ENCODE measurements at regions not wholly inside any gene's neighbourhood (a gene's known extent, or its start where the extent isn't known, plus 50 kb on each side); places are given as distances from the start of the nearest gene placed in this dataset.

DNA sequence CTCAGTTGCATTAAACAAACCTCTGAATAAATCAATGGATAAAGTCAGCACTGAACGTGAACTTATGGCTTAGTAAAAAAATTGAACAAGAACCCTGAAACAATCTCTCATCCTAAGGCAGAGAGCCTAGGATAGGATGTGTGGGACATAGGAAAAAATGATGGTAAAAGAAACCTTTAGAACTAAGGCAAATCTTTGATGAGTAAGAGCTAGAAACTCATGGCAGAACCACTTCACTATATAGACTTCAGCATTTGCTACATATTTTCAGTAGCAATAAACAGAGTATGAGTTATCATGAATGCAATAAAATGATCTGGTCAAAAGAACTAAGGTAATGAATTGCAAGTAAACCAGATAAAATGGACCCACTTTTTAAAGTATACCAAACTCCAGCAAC lies 725.8 kb upstream of the DPPA4 start:
- H3K27me3 ChIP-seq (ENCODE audit: insufficient read depth, low read depth, low read length) = no peaks in the 10 kb centered on the region
- no peaks in the 10 kb centered on the region for H3K9me2 ChIP-seq (ENCODE audit: insufficient read depth, low read length)
- H3K36me3 ChIP-seq (ENCODE audit: insufficient read depth, low read length) = no peaks in the 10 kb centered on the region
- no peaks in the 10 kb centered on the region for H4K20me1 ChIP-seq (ENCODE audit: insufficient read depth)
- no peak overlapping the region for H3K9ac ChIP-seq (ENCODE audit: low read length)
- no peaks in the 10 kb centered on the region for H3K9me3 ChIP-seq (ENCODE audit: low read length)
- no peak overlapping the region for H3K27ac ChIP-seq (ENCODE audit: low read length)
- H3K4me2 ChIP-seq (ENCODE audit: low read length) = no peak overlapping the region
- TF ChIP-seq RAD21 (conservative IDR thresholded peaks at IDR 0.05) (no peak), TAF1 (IDR thresholded peaks at IDR 0.05; ENCODE audit: low read depth) (no peak), POLR2AphosphoS5 (IDR thresholded peaks at IDR 0.05) (no peak), EZH2 (IDR thresholded peaks at IDR 0.05; ENCODE audit: borderline replicate concordance, insufficient read depth, low read length, poor library complexity, severe bottlenecking) (no peak), SMC3 (conservative IDR thresholded peaks at IDR 0.05; ENCODE audit: poor library complexity) (no peak), REST (IDR thresholded peaks at IDR 0.05; ENCODE audit: borderline replicate concordance) (no peak), EP300 (conservative IDR thresholded peaks at IDR 0.05; ENCODE audit: poor library complexity, severe bottlenecking) (no peak), MXI1 (conservative IDR thresholded peaks at IDR 0.05; ENCODE audit: poor library complexity, severe bottlenecking) (no peak), CTCF (IDR thresholded peaks at IDR 0.05; ENCODE audit: poor library complexity, severe bottlenecking) (no peak)
- H3F3A ChIP-seq (ENCODE audit: insufficient read depth, low read length, poor library complexity, severe bottlenecking) = no peaks in the 10 kb centered on the region
- H2AFZ ChIP-seq (ENCODE audit: low read depth, low read length) = no peak overlapping the region
- H3K4me3 ChIP-seq (ENCODE audit: low read length) = no peak overlapping the region
- H3K79me2 ChIP-seq (replicated peaks; ENCODE audit: insufficient read depth, low read length) = no peaks in the 10 kb centered on the region

- TF ChIP-seq CTCF (IDR thresholded peaks at IDR 0.05; ENCODE audit: poor library complexity, severe bottlenecking) (no peak), EZH2 (IDR thresholded peaks at IDR 0.05; ENCODE audit: borderline replicate concordance, insufficient read depth, low read length, poor library complexity, severe bottlenecking) (no peak), RAD21 (conservative IDR thresholded peaks at IDR 0.05) (no peak)
- no peaks in the 10 kb centered on the region for H3K9me3 ChIP-seq (ENCODE audit: low read length)
- no peak overlapping the region for H2AFZ ChIP-seq (ENCODE audit: low read depth, low read length)
Measured at GRCh38 chr3:110066206-110066605, 728.9 kb upstream of the DPPA4 start.

More at GRCh38 chr3:110066206-110066605, 728.9 kb upstream of the DPPA4 start:
- no peaks in the 10 kb centered on the region for H3K36me3 ChIP-seq (ENCODE audit: insufficient read depth, low read length)
- no peak overlapping the region for H3K27ac ChIP-seq (ENCODE audit: low read length)
- no peaks in the 10 kb centered on the region for H3F3A ChIP-seq (ENCODE audit: insufficient read depth, low read length, poor library complexity, severe bottlenecking)
- no peaks in the 10 kb centered on the region for H3K79me2 ChIP-seq (replicated peaks; ENCODE audit: insufficient read depth, low read length)
- no peak overlapping the region for H3K9ac ChIP-seq (ENCODE audit: low read length)
- no peak overlapping the region for H3K4me3 ChIP-seq (ENCODE audit: low read length)
- no peaks in the 10 kb centered on the region for H3K27me3 ChIP-seq (ENCODE audit: insufficient read depth, low read depth, low read length)
- no peaks in the 10 kb centered on the region for H4K20me1 ChIP-seq (ENCODE audit: insufficient read depth)
- no peak overlapping the region for H3K4me2 ChIP-seq (ENCODE audit: low read length)
- H3K9me2 ChIP-seq (ENCODE audit: insufficient read depth, low read length) = no peaks in the 10 kb centered on the region
